DMS 273 (cell line): ENCODE measurements at regions not wholly inside any gene's neighbourhood (a gene's known extent, or its start where the extent isn't known, plus 50 kb on each side); places are given as distances from the start of the nearest gene placed in this dataset.

ENCODE experiments used
- DNase-seq: peaks from one replicate; lab custom pipeline; 2025; ENCODE audit not compliant: unreplicated experiment; lab: John Stamatoyannopoulos, UW

GRCh38 chr4:134027931-134028330 is 173.7 kb downstream of the PABPC4L start:
- DNase-seq = no peak

GRCh38 chr4:134024251-134024650 is 177.3 kb downstream of the PABPC4L start:
- peak; percentile 12 for DNase-seq

- no peak for DNase-seq
Observed at GRCh38 chr4:134019657-134020056, 181.9 kb downstream of the PABPC4L start.

- no peak for DNase-seq
Observed at GRCh38 chr4:134018846-134019245, 182.7 kb downstream of the PABPC4L start.

GRCh38 chr4:134001057-134001456 is 200.5 kb downstream of the PABPC4L start:
- no peak for DNase-seq

GRCh38 chr4:133997436-133997835 is 204.2 kb downstream of the PABPC4L start:
- no peak for DNase-seq

- DNase-seq = no peak
Observed at GRCh38 chr4:133996431-133997121, 205.0 kb downstream of the PABPC4L start.

- DNase-seq = no peak
Observed at GRCh38 chr4:133995243-133995960, 206.2 kb downstream of the PABPC4L start.

GRCh38 chr4:133982533-133983224 is 218.9 kb downstream of the PABPC4L start:
- no peak for DNase-seq

GRCh38 chr4:133981327-133981726 is 220.3 kb downstream of the PABPC4L start:
- no peak for DNase-seq

GRCh38 chr4:133972586-133972985 is 229.0 kb downstream of the PABPC4L start:
- no peak for DNase-seq

- DNase-seq = peak; percentile 7
Observed at GRCh38 chr4:133969202-133969848, 232.3 kb downstream of the PABPC4L start.

GRCh38 chr4:133968174-133968573 is 233.4 kb downstream of the PABPC4L start:
- DNase-seq = no peak

- DNase-seq = no peak
Observed at GRCh38 chr4:133960975-133961374, 240.6 kb downstream of the PABPC4L start.

- DNase-seq = no peak
Observed at GRCh38 chr4:133943081-133943480, 258.5 kb downstream of the PABPC4L start.

- no peak for DNase-seq
Observed at GRCh38 chr4:133938061-133938460, 263.5 kb downstream of the PABPC4L start.

GRCh38 chr4:133929531-133930239 is 271.9 kb downstream of the PABPC4L start:
- DNase-seq = no peak

- peak; percentile 2 for DNase-seq
Observed at GRCh38 chr4:133921280-133922195, 280.1 kb downstream of the PABPC4L start.

GRCh38 chr4:133920236-133920635 is 281.4 kb downstream of the PABPC4L start:
- no peak for DNase-seq

GRCh38 chr4:133910165-133910564 is 291.4 kb downstream of the PABPC4L start:
- no peak for DNase-seq
